Sigmoid colon (tissue), 6 donors: ENCODE measurements at regions not wholly inside any gene's neighbourhood (a gene's known extent, or its start where the extent isn't known, plus 50 kb on each side); places are given as distances from the start of the nearest gene placed in this dataset.

Experiments used
- DNase-seq: peaks from one replicate; pipeline ENCODE4 v3.0.0-alpha.2; 2019
- H3K27ac ChIP-seq, 4 donors: fragments of 200-600 bp; sonication (generic); one replicate each; pipeline ENCODE4 v1.5.1; 2016 to 2019; ENCODE audit warnings: mild to moderate bottlenecking in 1 of 4
- H3K27me3 ChIP-seq, 3 donors: fragments of 200-600 bp; sonication (generic); one replicate each; pipeline ENCODE4 v1.5.1; 2019; ENCODE audit warnings: mild to moderate bottlenecking in 1 of 3
- H3K36me3 ChIP-seq, 4 donors: fragments of 200-600 bp; sonication (generic); one replicate each; pipeline ENCODE4 v1.5.1; 2016 to 2019
- H3K4me1 ChIP-seq, 4 donors: fragments of 200-600 bp; sonication (generic); one replicate each; pipeline ENCODE4 v1.5.1; 2017 to 2019
- H3K4me3 ChIP-seq, 4 donors: fragments of 200-600 bp; sonication (generic); one replicate each; pipeline ENCODE4 v1.5.1; 2017 to 2019; ENCODE audit warnings: mild to moderate bottlenecking in 2 of 4, moderate library complexity in 1 of 4
- H3K9me3 ChIP-seq, 4 donors: fragments of 200-600 bp in 3 of 4; sonication (generic) in 3 of 4; one replicate each; pipeline versions ENCODE4 v1.5.1 to v1.6.1; 2013 to 2019
- CTCF ChIP-seq, 4 experiments: fragments of 450-650 bp in 3 of 4; fragments of 200-600 bp in 1 of 4; IDR thresholded peaks; one replicate each; pipeline ENCODE4 v1.5.1; 2016 to 2019; ENCODE audit warnings: antibody characterized with exemption in 4 of 4, mild to moderate bottlenecking in 3 of 4, moderate library complexity in 2 of 4
- EP300 ChIP-seq, 4 donors: sonication (generic); formaldehyde crosslinking; IDR thresholded peaks; one replicate each; pipeline ENCODE4 v1.6.1; 2017; ENCODE audit warnings: antibody characterized with exemption in 4 of 4
- POLR2A ChIP-seq, 2 donors: fragments of 450-650 bp; IDR thresholded peaks; one replicate each; pipeline ENCODE4 v1.6.1; 2016; ENCODE audit warnings: antibody characterized with exemption in 2 of 2, mild to moderate bottlenecking in 2 of 2, moderate library complexity in 2 of 2
- POLR2AphosphoS5 ChIP-seq, 4 donors: sonication (generic); formaldehyde crosslinking; IDR thresholded peaks; one replicate each; pipeline ENCODE4 v1.6.1; 2017; ENCODE audit warnings: antibody characterized with exemption in 4 of 4
- WGBS, 2 donors: extraction: QIAGEN DNeasy Blood & Tissue Kit; methylation state at CpG; one replicate each; pipeline ENCODE4 v1.1.7; 2013; 5-methylcytosine and 5-hydroxymethylcytosine counted together
- intact Hi-C: fragments of 100-400 bp; cut with DNase I; formaldehyde crosslinking; loops from one replicate; pipeline ENCODE4 v1.15.1; 2023
- donor health status: healthy with polysubstance abuse.
- donor health status: healthy.

GRCh38 chr21:16873596-16873995, 639.2 kb upstream of the CXADR start:
- no peak for TF ChIP-seq POLR2A (IDR thresholded peaks at IDR 0.05)
- no peak for TF ChIP-seq POLR2AphosphoS5 (IDR thresholded peaks at IDR 0.05)
- no peak for TF ChIP-seq CTCF (IDR thresholded peaks at IDR 0.05)
- Histone ChIP-seq H3K27me3 (no peaks in the 10 kb centered on the region), H3K4me3 (no peak overlapping the region), H3K27ac (no peak overlapping the region), H3K36me3 (no peaks in the 10 kb centered on the region), H3K9me3 (no peaks in the 10 kb centered on the region), H3K4me1 (no peaks in the 10 kb centered on the region)
- no peak for DNase-seq
- intact Hi-C loops: no loop called here
- WGBS, 2 donors: 91 to 97% methylated on average over 1 of the region's 1 CpG

- WGBS, 2 donors: 82 to 83% methylated on average over 3 of the region's 3 CpGs
- H3K36me3 ChIP-seq: no peaks in the 10 kb centered on the region
- intact Hi-C loops: no loop called here
- H3K27ac ChIP-seq: no peak overlapping the region
- no peak for DNase-seq
- no peaks in the 10 kb centered on the region for H3K27me3 ChIP-seq
- H3K4me3 ChIP-seq: no peak overlapping the region
- TF ChIP-seq CTCF (IDR thresholded peaks at IDR 0.05) (no peak), POLR2A (IDR thresholded peaks at IDR 0.05) (no peak), POLR2AphosphoS5 (IDR thresholded peaks at IDR 0.05) (no peak), EP300 (IDR thresholded peaks at IDR 0.05) (no peak)
- no peaks in the 10 kb centered on the region for H3K4me1 ChIP-seq
- H3K9me3 ChIP-seq: no peaks in the 10 kb centered on the region
These were observed 633.4 kb upstream of the CXADR start for GRCh38 chr21:16879479-16879878.

- Histone ChIP-seq H3K36me3 (no peaks in the 10 kb centered on the region), H3K4me3 (no peak overlapping the region), H3K9me3 (no peaks in the 10 kb centered on the region), H3K27ac (no peak overlapping the region), H3K27me3 (no peaks in the 10 kb centered on the region), H3K4me1 (peaks cover 0 to 8% (median 4%) of the 10 kb centered on the region in 4 donors)
- TF ChIP-seq POLR2AphosphoS5 (IDR thresholded peaks at IDR 0.05): no peak
- TF ChIP-seq EP300 (IDR thresholded peaks at IDR 0.05): no peak
- TF ChIP-seq POLR2A (IDR thresholded peaks at IDR 0.05): no peak
- no peak for TF ChIP-seq CTCF (IDR thresholded peaks at IDR 0.05)
- no peak for DNase-seq
- intact Hi-C loops: no loop called here
- 75 to 84% methylated on average over 1 of the region's 1 CpG for WGBS, 2 donors
These were observed 621.0 kb upstream of the CXADR start for GRCh38 chr21:16891821-16892220.

- WGBS, 2 donors: 12 to 44% methylated on average over 1 of the region's 1 CpG
- no peaks in the 10 kb centered on the region for H3K9me3 ChIP-seq
- H3K4me1 ChIP-seq: no peaks in the 10 kb centered on the region
- H3K36me3 ChIP-seq: no peaks in the 10 kb centered on the region
- no peak overlapping the region for H3K4me3 ChIP-seq
- DNase-seq: no peak
- no peaks in the 10 kb centered on the region for H3K27me3 ChIP-seq
- no peak for TF ChIP-seq POLR2A (IDR thresholded peaks at IDR 0.05)
- intact Hi-C loops: no loop called here
- no peak overlapping the region for H3K27ac ChIP-seq
These were observed 612.2 kb upstream of the CXADR start for GRCh38 chr21:16900685-16901084.

GRCh38 chr21:16908077-16908476, 604.8 kb upstream of the CXADR start:
- Histone ChIP-seq H3K4me3 (no peak overlapping the region), H3K27me3 (no peaks in the 10 kb centered on the region)
- intact Hi-C loops: no loop called here

More at GRCh38 chr21:16908077-16908476, 604.8 kb upstream of the CXADR start:
- peak in 2 of 4 donors; percentile 11 to 53 for TF ChIP-seq EP300 (IDR thresholded peaks at IDR 0.05)
- peak; percentile 46 to 80 (median 67) for TF ChIP-seq POLR2AphosphoS5 (IDR thresholded peaks at IDR 0.05)
- no peak for TF ChIP-seq CTCF (IDR thresholded peaks at IDR 0.05)
- TF ChIP-seq POLR2A (IDR thresholded peaks at IDR 0.05): no peak
- peak; percentile 72 for DNase-seq
- Histone ChIP-seq H3K9me3 (no peaks in the 10 kb centered on the region), H3K36me3 (no peaks in the 10 kb centered on the region), H3K27ac (peak overlapping the region in 2 of 4 donors; percentile 4 to 47), H3K4me1 (peaks cover 0 to 22% (median 11%) of the 10 kb centered on the region in 4 donors)
- WGBS, 2 donors: 89 to 92% methylated on average over 1 of the region's 1 CpG
